ENCODE measurements at regions not wholly inside any gene's neighbourhood (a gene's known extent, or its start where the extent isn't known, plus 50 kb on each side); places are given as distances from the start of the nearest gene placed in this dataset.

- Mint-ChIP-seq H3K4me1 (peaks cover 3% of the 10 kb centered on the region), H3K36me3 (ENCODE audit: low read depth) (no peaks in the 10 kb centered on the region), H3K27ac (ENCODE audit: unreplicated experiment) (no peak overlapping the region), H3K4me3 (no peak overlapping the region), H3K27me3 (ENCODE audit: low read depth) (no peaks in the 10 kb centered on the region), H3K9me3 (peaks cover 4% of the 10 kb centered on the region)
- no peak for DNase-seq (ENCODE audit: low read depth, low spot score)
- TF ChIP-seq CTCF (conservative IDR thresholded peaks at IDR 0.05), result no peak
Measured at GRCh38 chr20:54368570-54368969, 106.8 kb upstream of the DOK5 start.

- H3K4me1 Mint-ChIP-seq, result peaks cover 3% of the 10 kb centered on the region
- DNase-seq (ENCODE audit: low read depth, low spot score), result no peak
- TF ChIP-seq CTCF (conservative IDR thresholded peaks at IDR 0.05), result no peak
- H3K9me3 Mint-ChIP-seq, result no peaks in the 10 kb centered on the region
- H3K36me3 Mint-ChIP-seq (ENCODE audit: low read depth), result no peaks in the 10 kb centered on the region
- no peak overlapping the region for H3K4me3 Mint-ChIP-seq
- H3K27me3 Mint-ChIP-seq (ENCODE audit: low read depth), result no peaks in the 10 kb centered on the region
- H3K27ac Mint-ChIP-seq (ENCODE audit: unreplicated experiment), result no peak overlapping the region
Measured at GRCh38 chr20:54372313-54372712, 103.1 kb upstream of the DOK5 start.

- Mint-ChIP-seq H3K4me1 (peaks cover 8% of the 10 kb centered on the region), H3K9me3 (no peaks in the 10 kb centered on the region), H3K36me3 (ENCODE audit: low read depth) (no peaks in the 10 kb centered on the region), H3K4me3 (no peak overlapping the region), H3K27ac (ENCODE audit: unreplicated experiment) (no peak overlapping the region), H3K27me3 (ENCODE audit: low read depth) (no peaks in the 10 kb centered on the region)
- no peak for DNase-seq (ENCODE audit: low read depth, low spot score)
- TF ChIP-seq CTCF (conservative IDR thresholded peaks at IDR 0.05), result no peak
Measured at GRCh38 chr20:54377992-54378773, 97.2 kb upstream of the DOK5 start.

GRCh38 chr20:54379893-54380584, 95.4 kb upstream of the DOK5 start:
- no peak for DNase-seq (ENCODE audit: low read depth, low spot score)
- peaks cover 2% of the 10 kb centered on the region for H3K9me3 Mint-ChIP-seq
- no peaks in the 10 kb centered on the region for H3K27me3 Mint-ChIP-seq (ENCODE audit: low read depth)
- H3K4me1 Mint-ChIP-seq, result peaks cover 8% of the 10 kb centered on the region
- H3K4me3 Mint-ChIP-seq, result no peak overlapping the region
- H3K36me3 Mint-ChIP-seq (ENCODE audit: low read depth), result no peaks in the 10 kb centered on the region
- no peak for TF ChIP-seq CTCF (conservative IDR thresholded peaks at IDR 0.05)
- no peak overlapping the region for H3K27ac Mint-ChIP-seq (ENCODE audit: unreplicated experiment)

- Mint-ChIP-seq H3K4me3 (no peak overlapping the region), H3K27ac (ENCODE audit: unreplicated experiment) (no peak overlapping the region), H3K4me1 (peaks cover 18% of the 10 kb centered on the region), H3K9me3 (peaks cover 2% of the 10 kb centered on the region), H3K27me3 (ENCODE audit: low read depth) (no peaks in the 10 kb centered on the region), H3K36me3 (ENCODE audit: low read depth) (no peaks in the 10 kb centered on the region)
- DNase-seq (ENCODE audit: low read depth, low spot score), result no peak
- no peak for TF ChIP-seq CTCF (conservative IDR thresholded peaks at IDR 0.05)
Measured at GRCh38 chr20:54382419-54382818, 93.0 kb upstream of the DOK5 start.
